GM21423 (cell line): ENCODE measurements at regions not wholly inside any gene's neighbourhood (a gene's known extent, or its start where the extent isn't known, plus 50 kb on each side); places are given as distances from the start of the nearest gene placed in this dataset.
"Not testable (repeated sequence)": the region's sequence is repeated elsewhere in the genome, so short reads cannot be mapped to it uniquely, and the experiment has no call there.

Experiments
- ATAC-seq: cut with Tn5 transposase; IDR thresholded peaks from one replicate; pipeline ENCODE4 v1.9.1; 2021; ENCODE audit warnings: mild to moderate bottlenecking, moderate library complexity; ENCODE audit not compliant: unreplicated experiment

- ATAC-seq = no peak
Observed at GRCh38 chr9:25094518-25094917, 548.8 kb upstream of the IZUMO3 start.

- ATAC-seq = no peak
Observed at GRCh38 chr9:25078202-25078601, 532.5 kb upstream of the IZUMO3 start.

GRCh38 chr9:25048098-25048724 is 502.5 kb upstream of the IZUMO3 start:
- no peak for ATAC-seq

GRCh38 chr9:25045469-25045868 is 499.8 kb upstream of the IZUMO3 start:
- ATAC-seq = not testable (repeated sequence)

- no peak for ATAC-seq
Observed at GRCh38 chr9:25029743-25030142, 484.0 kb upstream of the IZUMO3 start.

GRCh38 chr9:25025686-25026085 is 480.0 kb upstream of the IZUMO3 start:
- no peak for ATAC-seq

- ATAC-seq = no peak
Observed at GRCh38 chr9:25025156-25025555, 479.5 kb upstream of the IZUMO3 start.

- no peak for ATAC-seq
Observed at GRCh38 chr9:25017779-25018178, 472.1 kb upstream of the IZUMO3 start.

- no peak for ATAC-seq
Observed at GRCh38 chr9:25010027-25010662, 464.4 kb upstream of the IZUMO3 start.

GRCh38 chr9:25003686-25004085 is 458.0 kb upstream of the IZUMO3 start:
- no peak for ATAC-seq

GRCh38 chr9:24986331-24986730 is 440.6 kb upstream of the IZUMO3 start:
- ATAC-seq = no peak

- ATAC-seq = not testable (repeated sequence)
Observed at GRCh38 chr9:24970780-24971179, 425.1 kb upstream of the IZUMO3 start.

GRCh38 chr9:24961762-24962161 is 416.1 kb upstream of the IZUMO3 start:
- no peak for ATAC-seq

GRCh38 chr9:24953070-24953469 is 407.4 kb upstream of the IZUMO3 start:
- ATAC-seq = no peak

GRCh38 chr9:24939109-24939850 is 393.6 kb upstream of the IZUMO3 start:
- ATAC-seq = no peak

GRCh38 chr9:24936117-24936516 is 390.4 kb upstream of the IZUMO3 start:
- ATAC-seq = no peak

- peak; percentile 77 for ATAC-seq
Observed at GRCh38 chr9:24932785-24933184, 387.1 kb upstream of the IZUMO3 start.

GRCh38 chr9:24931894-24932293 is 386.2 kb upstream of the IZUMO3 start:
- no peak for ATAC-seq

- no peak for ATAC-seq
Observed at GRCh38 chr9:24912767-24913166, 367.1 kb upstream of the IZUMO3 start.

GRCh38 chr9:24901319-24901718 is 355.6 kb upstream of the IZUMO3 start:
- ATAC-seq = no peak

GRCh38 chr9:24900179-24900578 is 354.5 kb upstream of the IZUMO3 start:
- ATAC-seq = no peak

- no peak for ATAC-seq
Observed at GRCh38 chr9:24899463-24899862, 353.8 kb upstream of the IZUMO3 start.
